IPS DF 4.7 (cell line): ENCODE measurements at regions not wholly inside any gene's neighbourhood (a gene's known extent, or its start where the extent isn't known, plus 50 kb on each side); places are given as distances from the start of the nearest gene placed in this dataset.

Experiments
- DNase-seq: peaks from one replicate; pipeline ENCODE4 v3.0.0-alpha.2; 2013; ENCODE audit warnings: low spot score; ENCODE audit errors: extremely low read depth

DNA sequence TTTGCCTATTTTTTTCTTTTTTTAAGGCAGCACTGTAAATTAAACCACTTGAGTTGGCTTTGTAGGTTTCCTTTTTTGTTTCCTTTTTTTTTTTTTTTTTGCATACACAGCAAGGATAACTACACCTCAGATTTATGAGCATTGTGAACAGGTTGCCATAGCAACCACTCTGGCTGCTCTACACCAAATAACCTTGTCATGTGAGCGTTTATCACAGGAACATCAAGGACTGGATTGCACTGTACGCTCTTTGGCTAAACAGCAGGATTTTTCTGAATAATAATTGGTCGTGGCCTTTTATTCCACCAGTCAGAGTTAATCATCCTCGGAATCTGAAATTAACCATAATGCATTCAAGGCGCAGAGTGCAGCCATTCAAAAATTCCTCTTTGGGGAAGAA, 199.1 kb upstream of the SLC14A2 start:
- no peak for DNase-seq

GRCh38 chr18:45417392-45417791, 197.9 kb upstream of the SLC14A2 start:
- no peak for DNase-seq

- no peak for DNase-seq
Observed at GRCh38 chr18:45423659-45424058, 191.6 kb upstream of the SLC14A2 start.

DNA sequence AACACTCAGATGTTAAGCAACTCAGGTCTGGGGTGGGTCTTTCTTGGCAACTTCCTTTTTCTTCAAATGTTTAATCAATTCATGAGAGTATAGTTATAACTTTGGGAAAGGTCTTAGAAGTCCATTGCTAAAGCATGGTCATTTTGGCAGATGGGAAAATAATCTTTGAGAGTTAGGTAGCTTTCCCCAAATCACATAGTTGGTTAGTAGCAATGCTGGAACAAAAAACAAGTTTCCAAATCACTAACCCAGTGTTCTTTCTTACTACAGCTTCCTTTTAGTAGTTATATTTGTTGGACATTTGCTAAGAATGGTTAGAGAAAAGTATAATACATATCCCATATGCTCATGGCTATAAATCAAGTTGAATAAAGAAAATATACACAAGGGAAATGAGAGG, 185.2 kb upstream of the SLC14A2 start:
- DNase-seq = no peak

GRCh38 chr18:45435810-45436209, 179.5 kb upstream of the SLC14A2 start:
- DNase-seq = no peak

- DNase-seq = no peak
Observed at GRCh38 chr18:45437366-45437765, 177.9 kb upstream of the SLC14A2 start.

DNA sequence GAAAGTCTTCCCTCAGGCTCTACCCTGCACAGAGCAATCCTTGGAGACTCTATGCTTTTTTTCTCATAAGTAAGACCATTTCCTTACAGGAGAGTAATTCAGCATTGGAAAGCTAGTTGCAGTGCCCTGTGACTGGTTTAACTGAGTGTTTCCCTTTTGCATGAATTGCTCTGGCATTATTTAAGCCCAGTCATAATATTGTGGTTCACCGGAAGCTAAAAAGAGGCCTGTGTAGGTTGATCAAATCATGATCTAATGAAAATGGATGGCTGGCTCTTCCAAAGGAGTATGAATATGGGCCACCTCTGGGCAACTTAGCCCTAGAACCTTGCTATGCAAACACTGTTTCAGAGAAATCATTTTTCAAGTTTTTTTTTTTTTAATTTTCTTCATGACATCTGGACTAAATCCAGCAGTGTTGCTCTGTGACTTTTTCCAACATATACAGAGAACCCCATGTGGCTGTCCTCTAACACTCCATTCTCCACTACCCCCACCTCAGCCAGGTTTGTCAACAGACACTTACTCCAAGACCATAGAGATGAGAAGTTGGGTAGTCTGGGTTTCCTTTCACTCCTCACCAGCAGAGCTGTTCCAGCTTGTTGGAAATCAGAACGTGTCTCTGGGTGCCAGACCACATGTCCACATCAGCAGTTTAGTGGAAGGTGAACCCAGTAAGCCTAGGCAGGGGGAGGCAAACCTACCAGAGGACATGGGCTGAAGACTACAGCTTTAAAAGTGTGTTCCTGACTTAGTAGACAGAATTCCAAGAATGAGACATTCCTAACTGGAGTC, 175.2 kb upstream of the SLC14A2 start:
- DNase-seq = no peak

GRCh38 chr18:45441110-45441847, 174.0 kb upstream of the SLC14A2 start:
- DNase-seq = no peak

DNA sequence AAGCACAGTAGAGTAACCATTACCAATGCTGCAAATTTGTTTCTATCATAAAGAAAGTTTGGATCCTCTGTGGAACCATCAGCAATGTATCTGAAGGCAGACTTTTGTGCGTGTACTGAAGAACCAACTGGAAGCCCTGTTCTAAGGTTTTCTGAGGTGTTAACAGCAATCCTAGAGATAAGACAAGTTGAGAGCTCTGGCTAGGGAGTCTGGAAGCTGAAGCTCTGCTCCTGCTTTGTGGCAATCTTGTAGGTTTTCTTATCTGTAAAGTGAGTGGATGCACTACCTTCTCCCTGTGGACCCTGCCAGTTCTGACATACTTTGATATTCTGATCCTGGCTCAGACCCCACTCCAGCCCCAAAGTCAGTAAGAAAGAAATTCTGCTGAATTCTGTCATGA, 171.2 kb upstream of the SLC14A2 start:
- no peak for DNase-seq

DNA sequence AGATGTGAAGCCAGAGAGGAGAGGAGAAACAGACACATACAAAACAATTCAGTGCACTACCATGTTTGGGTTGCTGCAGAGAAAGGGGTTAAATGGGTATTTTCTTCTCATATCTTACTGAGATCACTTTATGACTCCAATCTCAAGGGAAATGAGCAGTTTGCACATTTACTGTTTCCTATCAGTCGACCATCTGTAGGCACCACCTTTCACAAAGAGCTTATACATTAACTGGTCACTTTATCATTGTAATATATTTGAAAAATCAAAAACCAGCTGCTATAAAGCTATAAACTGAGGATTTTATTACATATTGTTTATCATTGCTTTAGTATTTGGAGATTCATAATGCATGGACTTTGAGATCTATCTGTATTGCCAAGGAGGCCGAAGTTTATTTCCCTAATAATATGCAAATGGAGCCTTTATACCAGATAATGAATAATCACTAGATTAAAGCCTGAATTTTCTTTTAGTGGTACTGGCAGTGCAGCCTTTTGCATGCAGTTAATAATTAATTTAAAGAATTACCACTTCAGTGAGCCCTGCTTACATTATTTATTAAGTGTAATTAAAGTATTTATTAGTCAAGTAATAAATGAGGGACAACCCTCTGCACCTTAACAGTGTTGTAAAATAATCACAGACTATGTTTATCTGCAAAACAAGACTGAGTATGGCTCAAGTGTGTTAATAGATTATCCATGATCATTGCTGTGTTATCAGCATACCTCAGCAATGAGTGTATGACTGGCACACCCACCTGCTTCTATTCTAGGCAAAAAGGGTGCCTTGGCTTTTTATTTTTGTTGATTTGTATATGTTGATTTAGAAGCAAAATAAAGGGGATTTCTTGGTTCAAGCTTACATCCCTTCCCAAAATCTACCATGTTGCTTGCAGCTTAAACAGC, 167.7 kb upstream of the SLC14A2 start:
- DNase-seq = no peak

DNA sequence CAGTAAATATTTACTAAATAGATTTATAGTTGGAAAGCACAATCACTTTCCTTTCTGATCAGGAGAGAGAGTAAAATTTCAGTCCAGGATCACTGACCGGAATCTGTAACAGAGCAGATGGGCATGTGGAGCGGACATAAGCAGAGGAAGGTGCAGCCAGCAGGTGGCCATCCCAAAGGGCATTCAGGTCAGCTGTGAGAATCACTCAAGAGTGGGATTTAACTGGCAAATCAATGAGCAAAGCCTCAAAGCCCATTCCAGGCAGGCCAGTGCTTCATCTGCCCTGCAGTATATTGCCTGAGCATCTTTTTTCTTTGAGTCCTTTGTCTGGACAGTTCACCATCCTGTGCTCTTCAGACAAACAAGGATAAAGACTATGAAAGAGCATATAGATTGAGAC, 166.4 kb upstream of the SLC14A2 start:
- DNase-seq = no peak

GRCh38 chr18:45449418-45450227, 165.7 kb upstream of the SLC14A2 start:
- DNase-seq = no peak

- DNase-seq = no peak
Observed at GRCh38 chr18:45456090-45457021, 158.9 kb upstream of the SLC14A2 start.

DNA sequence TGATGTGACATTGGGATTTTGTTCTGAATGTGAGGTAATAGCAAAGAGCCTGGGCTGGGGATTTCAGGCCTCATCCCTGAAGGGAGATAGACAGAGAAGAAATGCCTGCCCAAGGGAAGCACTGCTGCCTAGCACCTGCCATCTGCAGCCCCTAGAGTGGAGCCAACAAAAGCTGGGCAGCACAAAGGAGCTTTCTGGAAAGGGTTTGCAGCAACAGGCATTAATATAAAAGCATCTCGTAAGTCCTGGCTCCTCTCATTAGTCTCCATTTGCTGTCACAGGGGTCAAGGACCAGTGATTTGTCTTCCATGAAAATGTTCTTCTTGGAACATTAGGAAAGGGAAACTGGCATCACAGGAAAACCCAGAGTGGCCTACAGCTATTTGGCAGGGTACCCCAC, 157.2 kb upstream of the SLC14A2 start:
- no peak for DNase-seq

DNA sequence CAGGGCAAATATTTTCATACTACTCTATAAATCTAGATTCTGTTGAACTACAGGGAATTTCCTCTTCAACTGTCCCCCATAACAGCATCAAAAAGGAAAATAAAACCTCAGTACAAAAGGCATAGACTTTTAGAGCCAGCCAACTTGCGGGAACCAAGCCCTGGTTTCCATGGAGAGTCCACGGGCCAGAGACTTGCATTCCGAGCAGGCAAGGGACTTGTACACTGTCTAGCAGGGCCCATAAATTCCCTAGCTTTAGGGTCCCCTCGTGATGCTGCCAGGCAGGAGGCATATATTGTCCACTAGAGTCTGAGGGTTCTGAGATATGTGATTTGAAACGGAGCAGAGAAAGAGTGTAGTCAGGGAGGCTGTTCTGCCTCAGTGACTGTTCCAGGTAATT, 153.1 kb upstream of the SLC14A2 start:
- DNase-seq = no peak

DNA sequence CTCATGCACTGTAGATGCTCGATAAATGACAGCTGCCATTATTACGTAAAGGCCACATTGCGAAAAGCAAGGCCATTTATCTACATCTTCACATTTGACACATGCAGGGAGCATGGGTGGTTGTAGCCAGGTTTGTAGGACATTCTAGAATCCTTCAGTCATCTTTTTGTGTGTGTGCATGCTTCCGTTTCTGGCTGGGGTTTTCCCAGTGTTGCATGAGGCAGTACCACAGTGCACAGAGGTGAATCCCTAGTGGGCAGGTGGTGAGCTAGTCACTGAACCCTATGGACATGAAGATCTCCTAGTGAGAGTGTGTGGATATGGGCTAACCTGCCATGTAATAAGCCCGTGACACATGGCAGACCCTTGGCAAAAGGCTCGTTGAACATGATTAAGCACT, 151.8 kb upstream of the SLC14A2 start:
- no peak for DNase-seq

GRCh38 chr18:45464619-45465018, 150.7 kb upstream of the SLC14A2 start:
- no peak for DNase-seq

GRCh38 chr18:45467293-45467692, 148.0 kb upstream of the SLC14A2 start:
- DNase-seq = no peak

DNA sequence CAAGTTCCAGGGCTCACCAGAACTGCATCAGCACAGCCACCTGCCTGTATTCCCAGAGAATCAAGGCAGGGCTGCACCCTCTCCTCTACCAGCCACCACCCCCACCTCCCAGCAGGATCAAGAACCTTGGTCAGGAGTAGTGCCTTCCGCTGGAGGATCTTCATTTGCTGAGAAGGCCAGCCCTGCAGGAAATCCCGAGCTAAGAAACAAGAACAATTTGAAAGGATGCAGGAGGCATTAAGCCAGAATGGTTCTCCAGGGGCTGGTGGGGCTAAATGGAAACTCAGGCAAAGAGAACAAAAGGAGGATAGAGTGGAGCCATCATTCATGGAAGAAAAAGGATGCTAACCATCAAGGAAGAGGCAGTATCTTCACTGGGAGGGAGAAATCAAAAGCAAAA, 147.3 kb upstream of the SLC14A2 start:
- no peak for DNase-seq

DNA sequence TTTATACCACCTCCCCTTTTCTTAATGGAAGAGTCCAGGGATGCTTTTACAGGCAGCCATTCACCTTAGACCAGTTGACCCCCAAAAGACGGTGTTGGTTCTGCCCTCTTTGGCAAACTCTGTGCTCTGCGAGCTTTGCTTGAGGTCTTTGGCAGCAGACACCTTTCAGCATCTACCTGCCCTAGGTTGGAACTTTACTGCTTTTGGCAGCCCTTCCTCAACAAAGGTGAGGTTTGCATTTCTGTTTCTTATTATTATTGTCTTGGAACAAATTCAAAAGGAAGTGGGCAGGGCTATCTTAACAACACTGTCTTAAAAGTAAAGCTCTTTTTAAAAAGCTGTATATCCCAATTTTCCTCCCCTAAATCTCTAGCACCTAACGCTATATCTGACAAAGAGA, 136.4 kb upstream of the SLC14A2 start:
- no peak for DNase-seq
